K562 (cell line): ENCODE measurements at regions not wholly inside any gene's neighbourhood (a gene's known extent, or its start where the extent isn't known, plus 50 kb on each side); places are given as distances from the start of the nearest gene placed in this dataset.
A peak's percentile ranks its signal among the peaks of the same experiment; 100 is the strongest.

Experiments used
- ARID2 ChIP-seq: fragments of 450-650 bp; IDR thresholded peaks from 2 replicates; pipeline ENCODE4 v1.6.1; 2017; ENCODE audit warnings: antibody characterized with exemption, mild to moderate bottlenecking
- CBFA2T2 ChIP-seq: fragments of 450-650 bp; conservative IDR thresholded peaks from 2 replicates; pipeline ENCODE4 v1.6.1; 2017; ENCODE audit warnings: mild to moderate bottlenecking
- DEAF1 ChIP-seq: fragments of 450-650 bp; formaldehyde crosslinking; IDR thresholded peaks from 2 replicates; pipeline ENCODE4 v1.4.0; 2020; ENCODE audit warnings: mild to moderate bottlenecking, moderate library complexity
- FOXJ2 ChIP-seq: fragments of 200-800 bp; sonication (Bioruptor generic); IDR thresholded peaks from 2 replicates; pipeline ENCODE4 v1.6.1; 2016; ENCODE audit warnings: missing genetic modification characterization, missing compliant biosample characterization
- FUS ChIP-seq: fragments of 200-400 bp; formaldehyde crosslinking; optimal IDR thresholded peaks from 2 replicates; pipeline ENCODE3; 2017; ENCODE audit warnings: low read depth, low read length
- GATA2 ChIP-seq: sonication (generic); formaldehyde crosslinking; IDR thresholded peaks from 2 replicates; pipeline ENCODE4 v1.4.0; 2020; ENCODE audit warnings: mild to moderate bottlenecking, missing genetic modification reagents
- GATAD2B ChIP-seq: fragments of 450-650 bp; IDR thresholded peaks from 2 replicates; pipeline ENCODE4 v1.6.1; 2017; ENCODE audit warnings: mild to moderate bottlenecking, borderline replicate concordance
- KDM2B ChIP-seq: fragments of 250-450 bp; sonication (Bioruptor Pico); IDR thresholded peaks from 2 replicates; pipeline ENCODE4 v1.8.0; 2021; ENCODE audit warnings: mild to moderate bottlenecking, moderate library complexity
- MTA1 ChIP-seq: fragments of 450-650 bp; IDR thresholded peaks from 2 replicates; pipeline ENCODE4 v1.6.1; 2017; ENCODE audit warnings: borderline replicate concordance
- NFE2 ChIP-seq: IDR thresholded peaks from 2 replicates; pipeline ENCODE4 v1.6.1; 2014; ENCODE audit warnings: antibody characterized with exemption, low read depth
- NR2C1 ChIP-seq, 2 experiments: fragments of 450-650 bp; IDR thresholded peaks; 2 replicates each; pipeline ENCODE4 v1.6.1; 2017; ENCODE audit warnings: mild to moderate bottlenecking in 2 of 2, antibody characterized with exemption in 1 of 2, inconsistent platforms in 1 of 2, missing compliant biosample characterization in 1 of 2, missing genetic modification characterization in 1 of 2
- PHF8 ChIP-seq: fragments of 200-600 bp; sonication (generic); IDR thresholded peaks from 2 replicates; pipeline ENCODE4 v1.6.1; 2012; ENCODE audit warnings: mixed run types, mild to moderate bottlenecking, inconsistent platforms, low read length, moderate library complexity, borderline replicate concordance
- RERE ChIP-seq: sonication (generic); formaldehyde crosslinking; IDR thresholded peaks from 2 replicates; pipeline ENCODE4 v1.8.0; 2023; ENCODE audit warnings: missing genetic modification reagents, mild to moderate bottlenecking, borderline replicate concordance
- ZHX1 ChIP-seq: fragments of 150-350 bp; conservative IDR thresholded peaks from 2 replicates; pipeline ENCODE4 v1.6.1; 2014; ENCODE audit warnings: low read length
- ZNF274 ChIP-seq: IDR thresholded peaks from 2 replicates; pipeline ENCODE4 v1.6.1; 2011; ENCODE audit warnings: low read depth, mild to moderate bottlenecking, low read length, moderate library complexity, borderline replicate concordance
- ZNF280B ChIP-seq: fragments of 250-450 bp; sonication (Bioruptor Pico); IDR thresholded peaks from 2 replicates; pipeline ENCODE4 v1.5.1; 2021; ENCODE audit warnings: mild to moderate bottlenecking
- ZNF77 ChIP-seq: fragments of 250-450 bp; sonication (Bioruptor Pico); IDR thresholded peaks from 2 replicates; pipeline ENCODE4 v1.5.0; 2020

- TF ChIP-seq RERE (CRISPR knock-in tag): no peak
- TF ChIP-seq KDM2B (CRISPR knock-in tag): peak; percentile 98
- 0 out of 2 replicates have a peak, but pooled peaks have one; percentile 65 for TF ChIP-seq ZNF77
- no peak for TF ChIP-seq FUS
- peak; percentile 40 for TF ChIP-seq MTA1
- TF ChIP-seq ZNF274: no peak
- no peak for TF ChIP-seq PHF8
- TF ChIP-seq ZNF280B (CRISPR knock-in tag): peak; percentile 81; the same call in 1 of the 2 replicates
- peak; percentile 97 for TF ChIP-seq CBFA2T2
- TF ChIP-seq ZHX1: no peak
- TF ChIP-seq GATA2 (CRISPR knock-in tag): peak; percentile 95
- TF ChIP-seq DEAF1: 0 out of 2 replicates have a peak, but pooled peaks have one; percentile 5
- no peak for TF ChIP-seq ARID2
- TF ChIP-seq GATAD2B: peak; percentile 53; the same call in 1 of the 2 replicates
- TF ChIP-seq NFE2: peak; percentile 7; the same call in 1 of the 2 replicates
- no peak for TF ChIP-seq NR2C1 (IDR thresholded peaks at IDR 0.05)
- TF ChIP-seq NR2C1 (tag; IDR thresholded peaks at IDR 0.05): peak; percentile 90
- TF ChIP-seq FOXJ2 (tag): peak; percentile 92
Observed at GRCh38 chr21:24272521-24272938, 1334.8 kb downstream of the MRPL39 start (continued).
